ENCODE measurements at regions not wholly inside any gene's neighbourhood (a gene's known extent, or its start where the extent isn't known, plus 50 kb on each side); places are given as distances from the start of the nearest gene placed in this dataset.

DNA sequence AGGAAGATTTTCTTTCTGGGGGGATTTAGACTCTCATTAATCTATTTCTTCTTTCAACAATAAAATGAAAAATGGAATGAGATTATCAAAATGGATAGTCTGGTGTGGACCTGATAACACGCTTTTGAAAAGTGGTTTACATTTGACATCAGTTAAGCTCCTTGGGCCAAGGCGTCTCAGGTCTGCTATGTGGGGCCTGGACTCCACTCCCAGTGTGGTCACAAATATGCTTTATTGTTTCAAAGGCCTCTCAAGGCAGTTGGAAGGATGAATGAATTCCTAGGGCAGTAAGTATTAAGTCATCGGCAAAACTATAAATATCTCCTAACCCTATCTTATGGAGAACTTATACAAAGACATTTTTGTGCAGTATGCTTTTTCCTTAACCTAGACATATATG, 74.5 kb downstream of the ETAA1 start:
- TF ChIP-seq, protein P1, sequence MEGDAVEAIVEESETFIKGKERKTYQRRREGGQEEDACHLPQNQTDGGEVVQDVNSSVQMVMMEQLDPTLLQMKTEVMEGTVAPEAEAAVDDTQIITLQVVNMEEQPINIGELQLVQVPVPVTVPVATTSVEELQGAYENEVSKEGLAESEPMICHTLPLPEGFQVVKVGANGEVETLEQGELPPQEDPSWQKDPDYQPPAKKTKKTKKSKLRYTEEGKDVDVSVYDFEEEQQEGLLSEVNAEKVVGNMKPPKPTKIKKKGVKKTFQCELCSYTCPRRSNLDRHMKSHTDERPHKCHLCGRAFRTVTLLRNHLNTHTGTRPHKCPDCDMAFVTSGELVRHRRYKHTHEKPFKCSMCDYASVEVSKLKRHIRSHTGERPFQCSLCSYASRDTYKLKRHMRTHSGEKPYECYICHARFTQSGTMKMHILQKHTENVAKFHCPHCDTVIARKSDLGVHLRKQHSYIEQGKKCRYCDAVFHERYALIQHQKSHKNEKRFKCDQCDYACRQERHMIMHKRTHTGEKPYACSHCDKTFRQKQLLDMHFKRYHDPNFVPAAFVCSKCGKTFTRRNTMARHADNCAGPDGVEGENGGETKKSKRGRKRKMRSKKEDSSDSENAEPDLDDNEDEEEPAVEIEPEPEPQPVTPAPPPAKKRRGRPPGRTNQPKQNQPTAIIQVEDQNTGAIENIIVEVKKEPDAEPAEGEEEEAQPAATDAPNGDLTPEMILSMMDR (conservative IDR thresholded peaks at IDR 0.05; ENCODE audit: low read depth in 2 of 2) = no peak
- TF ChIP-seq EZH2 (IDR thresholded peaks at IDR 0.05; ENCODE audit: low read depth, unreplicated experiment) = no peak
- TF ChIP-seq, protein P2, sequence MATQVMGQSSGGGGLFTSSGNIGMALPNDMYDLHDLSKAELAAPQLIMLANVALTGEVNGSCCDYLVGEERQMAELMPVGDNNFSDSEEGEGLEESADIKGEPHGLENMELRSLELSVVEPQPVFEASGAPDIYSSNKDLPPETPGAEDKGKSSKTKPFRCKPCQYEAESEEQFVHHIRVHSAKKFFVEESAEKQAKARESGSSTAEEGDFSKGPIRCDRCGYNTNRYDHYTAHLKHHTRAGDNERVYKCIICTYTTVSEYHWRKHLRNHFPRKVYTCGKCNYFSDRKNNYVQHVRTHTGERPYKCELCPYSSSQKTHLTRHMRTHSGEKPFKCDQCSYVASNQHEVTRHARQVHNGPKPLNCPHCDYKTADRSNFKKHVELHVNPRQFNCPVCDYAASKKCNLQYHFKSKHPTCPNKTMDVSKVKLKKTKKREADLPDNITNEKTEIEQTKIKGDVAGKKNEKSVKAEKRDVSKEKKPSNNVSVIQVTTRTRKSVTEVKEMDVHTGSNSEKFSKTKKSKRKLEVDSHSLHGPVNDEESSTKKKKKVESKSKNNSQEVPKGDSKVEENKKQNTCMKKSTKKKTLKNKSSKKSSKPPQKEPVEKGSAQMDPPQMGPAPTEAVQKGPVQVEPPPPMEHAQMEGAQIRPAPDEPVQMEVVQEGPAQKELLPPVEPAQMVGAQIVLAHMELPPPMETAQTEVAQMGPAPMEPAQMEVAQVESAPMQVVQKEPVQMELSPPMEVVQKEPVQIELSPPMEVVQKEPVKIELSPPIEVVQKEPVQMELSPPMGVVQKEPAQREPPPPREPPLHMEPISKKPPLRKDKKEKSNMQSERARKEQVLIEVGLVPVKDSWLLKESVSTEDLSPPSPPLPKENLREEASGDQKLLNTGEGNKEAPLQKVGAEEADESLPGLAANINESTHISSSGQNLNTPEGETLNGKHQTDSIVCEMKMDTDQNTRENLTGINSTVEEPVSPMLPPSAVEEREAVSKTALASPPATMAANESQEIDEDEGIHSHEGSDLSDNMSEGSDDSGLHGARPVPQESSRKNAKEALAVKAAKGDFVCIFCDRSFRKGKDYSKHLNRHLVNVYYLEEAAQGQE (IDR thresholded peaks at IDR 0.05; ENCODE audit: unreplicated experiment) = no peak
- no peak for TF ChIP-seq POLR2AphosphoS5 (IDR thresholded peaks at IDR 0.05; ENCODE audit: low read depth)
- TF ChIP-seq, protein P3, sequence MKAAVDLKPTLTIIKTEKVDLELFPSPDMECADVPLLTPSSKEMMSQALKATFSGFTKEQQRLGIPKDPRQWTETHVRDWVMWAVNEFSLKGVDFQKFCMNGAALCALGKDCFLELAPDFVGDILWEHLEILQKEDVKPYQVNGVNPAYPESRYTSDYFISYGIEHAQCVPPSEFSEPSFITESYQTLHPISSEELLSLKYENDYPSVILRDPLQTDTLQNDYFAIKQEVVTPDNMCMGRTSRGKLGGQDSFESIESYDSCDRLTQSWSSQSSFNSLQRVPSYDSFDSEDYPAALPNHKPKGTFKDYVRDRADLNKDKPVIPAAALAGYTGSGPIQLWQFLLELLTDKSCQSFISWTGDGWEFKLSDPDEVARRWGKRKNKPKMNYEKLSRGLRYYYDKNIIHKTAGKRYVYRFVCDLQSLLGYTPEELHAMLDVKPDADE (IDR thresholded peaks at IDR 0.05) = no peak
- TF ChIP-seq CREB1 (CRISPR knock-in tag; IDR thresholded peaks at IDR 0.05; ENCODE audit: low read depth) = no peak
- TF ChIP-seq EZH2phosphoT487 (IDR thresholded peaks at IDR 0.05; ENCODE audit: unreplicated experiment) = no peak
- no peak for TF ChIP-seq ZNF331 (CRISPR knock-in tag; IDR thresholded peaks at IDR 0.05; ENCODE audit: low read depth)
- no peak for TF ChIP-seq STAT1 (IDR thresholded peaks at IDR 0.05; ENCODE audit: unreplicated experiment)
- no peak for TF ChIP-seq NANOG (IDR thresholded peaks at IDR 0.05; ENCODE audit: borderline replicate concordance)
- TF ChIP-seq JUNB (IDR thresholded peaks at IDR 0.05; ENCODE audit: unreplicated experiment) = no peak
- TF ChIP-seq, protein P4, sequence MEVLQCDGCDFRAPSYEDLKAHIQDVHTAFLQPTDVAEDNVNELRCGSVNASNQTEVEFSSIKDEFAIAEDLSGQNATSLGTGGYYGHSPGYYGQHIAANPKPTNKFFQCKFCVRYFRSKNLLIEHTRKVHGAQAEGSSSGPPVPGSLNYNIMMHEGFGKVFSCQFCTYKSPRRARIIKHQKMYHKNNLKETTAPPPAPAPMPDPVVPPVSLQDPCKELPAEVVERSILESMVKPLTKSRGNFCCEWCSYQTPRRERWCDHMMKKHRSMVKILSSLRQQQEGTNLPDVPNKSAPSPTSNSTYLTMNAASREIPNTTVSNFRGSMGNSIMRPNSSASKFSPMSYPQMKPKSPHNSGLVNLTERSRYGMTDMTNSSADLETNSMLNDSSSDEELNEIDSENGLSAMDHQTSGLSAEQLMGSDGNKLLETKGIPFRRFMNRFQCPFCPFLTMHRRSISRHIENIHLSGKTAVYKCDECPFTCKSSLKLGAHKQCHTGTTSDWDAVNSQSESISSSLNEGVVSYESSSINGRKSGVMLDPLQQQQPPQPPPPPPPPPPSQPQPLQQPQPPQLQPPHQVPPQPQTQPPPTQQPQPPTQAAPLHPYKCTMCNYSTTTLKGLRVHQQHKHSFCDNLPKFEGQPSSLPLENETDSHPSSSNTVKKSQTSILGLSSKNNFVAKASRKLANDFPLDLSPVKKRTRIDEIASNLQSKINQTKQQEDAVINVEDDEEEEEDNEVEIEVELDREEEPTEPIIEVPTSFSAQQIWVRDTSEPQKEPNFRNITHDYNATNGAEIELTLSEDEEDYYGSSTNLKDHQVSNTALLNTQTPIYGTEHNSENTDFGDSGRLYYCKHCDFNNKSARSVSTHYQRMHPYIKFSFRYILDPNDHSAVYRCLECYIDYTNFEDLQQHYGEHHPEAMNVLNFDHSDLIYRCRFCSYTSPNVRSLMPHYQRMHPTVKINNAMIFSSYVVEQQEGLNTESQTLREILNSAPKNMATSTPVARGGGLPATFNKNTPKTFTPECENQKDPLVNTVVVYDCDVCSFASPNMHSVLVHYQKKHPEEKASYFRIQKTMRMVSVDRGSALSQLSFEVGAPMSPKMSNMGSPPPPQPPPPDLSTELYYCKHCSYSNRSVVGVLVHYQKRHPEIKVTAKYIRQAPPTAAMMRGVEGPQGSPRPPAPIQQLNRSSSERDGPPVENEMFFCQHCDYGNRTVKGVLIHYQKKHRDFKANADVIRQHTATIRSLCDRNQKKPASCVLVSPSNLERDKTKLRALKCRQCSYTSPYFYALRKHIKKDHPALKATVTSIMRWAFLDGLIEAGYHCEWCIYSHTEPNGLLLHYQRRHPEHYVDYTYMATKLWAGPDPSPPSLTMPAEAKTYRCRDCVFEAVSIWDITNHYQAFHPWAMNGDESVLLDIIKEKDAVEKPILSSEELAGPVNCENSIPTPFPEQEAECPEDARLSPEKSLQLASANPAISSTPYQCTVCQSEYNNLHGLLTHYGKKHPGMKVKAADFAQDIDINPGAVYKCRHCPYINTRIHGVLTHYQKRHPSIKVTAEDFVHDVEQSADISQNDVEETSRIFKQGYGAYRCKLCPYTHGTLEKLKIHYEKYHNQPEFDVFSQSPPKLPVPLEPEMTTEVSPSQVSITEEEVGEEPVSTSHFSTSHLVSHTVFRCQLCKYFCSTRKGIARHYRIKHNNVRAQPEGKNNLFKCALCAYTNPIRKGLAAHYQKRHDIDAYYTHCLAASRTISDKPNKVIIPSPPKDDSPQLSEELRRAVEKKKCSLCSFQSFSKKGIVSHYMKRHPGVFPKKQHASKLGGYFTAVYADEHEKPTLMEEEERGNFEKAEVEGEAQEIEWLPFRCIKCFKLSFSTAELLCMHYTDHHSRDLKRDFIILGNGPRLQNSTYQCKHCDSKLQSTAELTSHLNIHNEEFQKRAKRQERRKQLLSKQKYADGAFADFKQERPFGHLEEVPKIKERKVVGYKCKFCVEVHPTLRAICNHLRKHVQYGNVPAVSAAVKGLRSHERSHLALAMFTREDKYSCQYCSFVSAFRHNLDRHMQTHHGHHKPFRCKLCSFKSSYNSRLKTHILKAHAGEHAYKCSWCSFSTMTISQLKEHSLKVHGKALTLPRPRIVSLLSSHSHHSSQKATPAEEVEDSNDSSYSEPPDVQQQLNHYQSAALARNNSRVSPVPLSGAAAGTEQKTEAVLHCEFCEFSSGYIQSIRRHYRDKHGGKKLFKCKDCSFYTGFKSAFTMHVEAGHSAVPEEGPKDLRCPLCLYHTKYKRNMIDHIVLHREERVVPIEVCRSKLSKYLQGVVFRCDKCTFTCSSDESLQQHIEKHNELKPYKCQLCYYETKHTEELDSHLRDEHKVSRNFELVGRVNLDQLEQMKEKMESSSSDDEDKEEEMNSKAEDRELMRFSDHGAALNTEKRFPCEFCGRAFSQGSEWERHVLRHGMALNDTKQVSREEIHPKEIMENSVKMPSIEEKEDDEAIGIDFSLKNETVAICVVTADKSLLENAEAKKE (CRISPR knock-in tag; IDR thresholded peaks at IDR 0.05) = no peak
